Left ventricle myocardium inferior (tissue), 1 donor: ENCODE measurements at regions not wholly inside any gene's neighbourhood (a gene's known extent, or its start where the extent isn't known, plus 50 kb on each side); places are given as distances from the start of the nearest gene placed in this dataset.

Experiments
- DNase-seq: peaks from one replicate; pipeline ENCODE4 v3.0.0-alpha.2; 2020
- H3K27ac ChIP-seq: fragments of 200-600 bp; replicated peaks from 2 replicates; pipeline ENCODE4 v1.8.0; 2021
- H3K27me3 ChIP-seq: fragments of 200-600 bp; 2 replicates; pipeline ENCODE4 v1.8.0; 2021; ENCODE audit warnings: low read depth
- H3K36me3 ChIP-seq: fragments of 200-600 bp; 2 replicates; pipeline ENCODE4 v1.8.0; 2021
- H3K4me1 ChIP-seq: fragments of 200-600 bp; 2 replicates; pipeline ENCODE4 v1.8.0; 2021
- H3K4me3 ChIP-seq: fragments of 200-600 bp; 2 replicates; pipeline ENCODE4 v1.8.0; 2021; ENCODE audit warnings: mild to moderate bottlenecking, moderate library complexity
- H3K9me3 ChIP-seq: fragments of 200-600 bp; replicated peaks from 2 replicates; pipeline ENCODE4 v1.8.0; 2021
- CTCF ChIP-seq: fragments of 200-600 bp; IDR thresholded peaks from 2 replicates; pipeline ENCODE4 v1.8.0; 2021; ENCODE audit warnings: antibody characterized with exemption, mild to moderate bottlenecking, borderline replicate concordance
- intact Hi-C: fragments of 100-400 bp; cut with micrococcal nuclease; formaldehyde crosslinking; loops from one replicate; pipeline ENCODE4 v1.11.0; 2022
- donor health status: DM: no; HTN: yes; CAD: no; lungs with severe emphysema.

GRCh38 chr4:34644579-34645115, 1599.7 kb downstream of the ARAP2 start:
- intact Hi-C loops, result no loop called here
- no peaks in the 10 kb centered on the region for H3K4me1 ChIP-seq

GRCh38 chr4:34649716-34650115, 1594.6 kb downstream of the ARAP2 start:
- H3K4me3 ChIP-seq, result no peak overlapping the region
- no peaks in the 10 kb centered on the region for H3K4me1 ChIP-seq
- no peak overlapping the region for H3K27ac ChIP-seq
- no peaks in the 10 kb centered on the region for H3K9me3 ChIP-seq
- no peak for DNase-seq
- H3K36me3 ChIP-seq, result no peaks in the 10 kb centered on the region
- H3K27me3 ChIP-seq, result no peaks in the 10 kb centered on the region
- intact Hi-C loops, result no loop called here
- TF ChIP-seq CTCF, result no peak

More at GRCh38 chr4:34644579-34645115, 1599.7 kb downstream of the ARAP2 start:
- Histone ChIP-seq H3K4me3 (no peak overlapping the region), H3K36me3 (no peaks in the 10 kb centered on the region), H3K9me3 (peaks cover 30% of the 10 kb centered on the region), H3K27me3 (no peaks in the 10 kb centered on the region), H3K27ac (no peak overlapping the region)
- no peak for TF ChIP-seq CTCF
- no peak for DNase-seq

- DNase-seq, result no peak
Observed at GRCh38 chr4:34664051-34664450, 1580.3 kb downstream of the ARAP2 start.

GRCh38 chr4:34676400-34676799, 1567.9 kb downstream of the ARAP2 start:
- Histone ChIP-seq H3K27me3 (no peaks in the 10 kb centered on the region), H3K4me1 (no peaks in the 10 kb centered on the region), H3K9me3 (no peaks in the 10 kb centered on the region), H3K4me3 (no peak overlapping the region), H3K36me3 (no peaks in the 10 kb centered on the region), H3K27ac (no peak overlapping the region)
- TF ChIP-seq CTCF, result no peak
- intact Hi-C loops, result no loop called here
- no peak for DNase-seq

More at GRCh38 chr4:34664051-34664450, 1580.3 kb downstream of the ARAP2 start:
- Histone ChIP-seq H3K4me3 (no peak overlapping the region), H3K27ac (no peak overlapping the region), H3K9me3 (no peaks in the 10 kb centered on the region), H3K4me1 (no peaks in the 10 kb centered on the region), H3K27me3 (no peaks in the 10 kb centered on the region), H3K36me3 (no peaks in the 10 kb centered on the region)
- intact Hi-C loops, result no loop called here
- no peak for TF ChIP-seq CTCF

- H3K9me3 ChIP-seq, result no peaks in the 10 kb centered on the region
- no peak for DNase-seq
- H3K4me3 ChIP-seq, result no peak overlapping the region
- H3K27ac ChIP-seq, result no peak overlapping the region
- intact Hi-C loops, result no loop called here
- no peaks in the 10 kb centered on the region for H3K4me1 ChIP-seq
- TF ChIP-seq CTCF, result no peak
- no peaks in the 10 kb centered on the region for H3K27me3 ChIP-seq
- no peaks in the 10 kb centered on the region for H3K36me3 ChIP-seq
Observed at GRCh38 chr4:34678431-34678830, 1565.9 kb downstream of the ARAP2 start.
